SU-DHL-6 (cell line): ENCODE measurements at regions not wholly inside any gene's neighbourhood (a gene's known extent, or its start where the extent isn't known, plus 50 kb on each side); places are given as distances from the start of the nearest gene placed in this dataset.

Experiments
- EZH2phosphoT487 ChIP-seq: fragments of 200-600 bp; sonication (generic), shearing (Covaris generic); conservative IDR thresholded peaks from 2 replicates; pipeline ENCODE4 v1.6.1; 2018; ENCODE audit warnings: mild to moderate bottlenecking, antibody characterized with exemption, low read length, moderate library complexity, mixed read lengths
- TF ChIP-seq, protein P1 (sequence below): fragments of 200-600 bp; sonication (generic); IDR thresholded peaks from one replicate; pipeline ENCODE4 v1.5.1; 2017; ENCODE audit warnings: antibody characterized with exemption, mild to moderate bottlenecking, low read length, moderate library complexity; ENCODE audit not compliant: insufficient read depth, poor library complexity, severe bottlenecking

DNA sequence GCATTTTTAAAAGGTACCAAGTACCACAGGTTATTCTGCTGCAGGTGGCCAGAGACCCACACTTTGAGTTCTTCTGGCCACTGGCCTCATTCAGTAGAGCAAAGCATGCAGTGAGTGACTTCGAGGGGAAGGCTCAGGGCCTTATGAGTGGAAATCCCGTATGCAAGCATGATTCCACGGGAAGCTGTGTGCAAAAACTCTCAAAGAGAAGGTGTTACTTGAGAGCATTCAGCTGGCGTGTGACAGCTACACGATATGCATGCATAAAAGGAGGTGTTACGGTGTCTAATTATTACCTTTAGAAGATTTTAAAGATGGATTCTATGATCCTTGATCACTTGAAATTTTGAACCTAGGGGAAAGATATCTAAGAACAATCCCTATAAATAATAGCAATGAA, 160.3 kb downstream of the ENC1 start:
- TF ChIP-seq, protein P1, sequence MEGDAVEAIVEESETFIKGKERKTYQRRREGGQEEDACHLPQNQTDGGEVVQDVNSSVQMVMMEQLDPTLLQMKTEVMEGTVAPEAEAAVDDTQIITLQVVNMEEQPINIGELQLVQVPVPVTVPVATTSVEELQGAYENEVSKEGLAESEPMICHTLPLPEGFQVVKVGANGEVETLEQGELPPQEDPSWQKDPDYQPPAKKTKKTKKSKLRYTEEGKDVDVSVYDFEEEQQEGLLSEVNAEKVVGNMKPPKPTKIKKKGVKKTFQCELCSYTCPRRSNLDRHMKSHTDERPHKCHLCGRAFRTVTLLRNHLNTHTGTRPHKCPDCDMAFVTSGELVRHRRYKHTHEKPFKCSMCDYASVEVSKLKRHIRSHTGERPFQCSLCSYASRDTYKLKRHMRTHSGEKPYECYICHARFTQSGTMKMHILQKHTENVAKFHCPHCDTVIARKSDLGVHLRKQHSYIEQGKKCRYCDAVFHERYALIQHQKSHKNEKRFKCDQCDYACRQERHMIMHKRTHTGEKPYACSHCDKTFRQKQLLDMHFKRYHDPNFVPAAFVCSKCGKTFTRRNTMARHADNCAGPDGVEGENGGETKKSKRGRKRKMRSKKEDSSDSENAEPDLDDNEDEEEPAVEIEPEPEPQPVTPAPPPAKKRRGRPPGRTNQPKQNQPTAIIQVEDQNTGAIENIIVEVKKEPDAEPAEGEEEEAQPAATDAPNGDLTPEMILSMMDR, result no peak
- no peak for TF ChIP-seq EZH2phosphoT487
